ENCODE measurements at regions not wholly inside any gene's neighbourhood (a gene's known extent, or its start where the extent isn't known, plus 50 kb on each side); places are given as distances from the start of the nearest gene placed in this dataset.
"Not testable (repeated sequence)": the region's sequence is repeated elsewhere in the genome, so short reads cannot be mapped to it uniquely, and the experiment has no call there.

DNA sequence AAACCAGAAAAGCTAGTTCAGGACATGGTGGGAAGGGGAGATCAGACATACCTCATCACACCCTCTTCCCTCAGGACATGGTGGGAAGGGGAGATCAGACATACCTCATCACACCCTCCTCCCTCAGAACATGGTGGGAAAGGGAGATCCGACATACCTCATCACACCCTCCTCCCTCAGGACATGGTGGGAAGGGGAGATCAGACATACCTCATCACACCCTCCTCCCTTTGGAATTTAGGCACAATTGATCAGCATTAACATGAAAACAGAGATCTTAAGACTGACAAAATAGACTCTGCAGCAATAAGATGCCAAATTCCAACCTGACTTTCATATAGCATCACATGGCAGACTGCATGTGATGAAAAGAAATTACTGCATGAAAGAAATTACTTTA lies 412.7 kb upstream of the ZNF717 start:
- no peak for DNase-seq (ENCODE audit: low read depth, low spot score)

DNA sequence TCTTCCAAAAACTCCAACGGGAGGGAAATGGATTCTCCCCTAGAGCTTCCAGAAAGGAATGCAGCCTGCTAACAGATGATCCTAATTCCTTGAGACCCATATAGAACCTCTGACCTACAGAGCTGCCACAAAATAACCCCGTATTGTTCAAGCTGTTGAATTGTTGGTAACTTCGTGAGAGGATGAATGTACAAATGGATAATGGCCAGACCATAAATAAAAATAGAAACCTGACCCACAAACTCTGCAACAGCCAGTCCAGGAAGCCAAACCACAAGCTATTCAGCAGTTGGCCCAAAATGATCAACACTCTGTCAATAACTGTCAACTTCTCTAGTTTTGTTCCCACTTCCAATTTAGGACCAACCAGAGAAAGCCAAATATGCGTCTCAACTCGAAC lies 414.0 kb upstream of the ZNF717 start:
- no peak for DNase-seq (ENCODE audit: low read depth, low spot score)

DNA sequence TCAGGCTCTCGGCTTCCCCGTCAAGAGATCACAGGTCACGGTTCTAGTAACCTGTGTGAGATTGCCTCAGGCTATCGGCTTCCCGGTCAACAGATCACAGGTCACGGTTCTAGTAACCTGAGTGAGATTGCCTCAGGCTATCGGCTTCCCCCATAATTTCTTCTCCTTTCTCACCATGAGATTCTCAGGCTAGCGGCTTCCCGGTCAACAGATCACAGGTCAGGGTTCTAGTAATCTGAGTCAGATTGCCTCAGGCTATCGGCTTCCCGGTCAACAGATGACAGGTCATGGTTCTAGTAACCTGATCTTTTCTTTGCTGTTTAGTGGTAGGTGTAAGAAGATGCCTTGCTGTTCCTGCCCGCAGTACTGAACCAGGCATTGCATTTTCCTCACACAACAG lies 418.2 kb upstream of the ZNF717 start:
- DNase-seq (ENCODE audit: low read depth, low spot score), result no peak

DNA sequence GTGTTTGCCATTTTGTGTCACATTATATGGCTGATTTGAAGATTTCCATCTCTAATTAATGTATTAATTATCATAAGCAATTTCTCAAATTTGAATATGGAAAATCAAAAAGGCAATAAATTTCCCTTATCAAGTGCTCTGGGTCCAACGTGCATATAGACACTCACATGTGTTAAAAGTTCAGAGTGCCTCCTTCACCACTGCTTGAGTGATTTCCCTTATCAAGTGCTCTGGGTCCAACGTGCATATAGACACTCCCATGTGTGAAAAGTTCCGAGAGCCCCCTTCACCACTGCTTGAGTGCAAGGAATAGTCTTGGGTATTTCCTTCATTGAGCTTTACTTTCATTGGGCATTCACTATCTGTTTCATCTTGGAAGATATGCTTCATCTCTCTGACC lies 421.0 kb upstream of the ZNF717 start:
- DNase-seq (ENCODE audit: low read depth, low spot score), result no peak

DNA sequence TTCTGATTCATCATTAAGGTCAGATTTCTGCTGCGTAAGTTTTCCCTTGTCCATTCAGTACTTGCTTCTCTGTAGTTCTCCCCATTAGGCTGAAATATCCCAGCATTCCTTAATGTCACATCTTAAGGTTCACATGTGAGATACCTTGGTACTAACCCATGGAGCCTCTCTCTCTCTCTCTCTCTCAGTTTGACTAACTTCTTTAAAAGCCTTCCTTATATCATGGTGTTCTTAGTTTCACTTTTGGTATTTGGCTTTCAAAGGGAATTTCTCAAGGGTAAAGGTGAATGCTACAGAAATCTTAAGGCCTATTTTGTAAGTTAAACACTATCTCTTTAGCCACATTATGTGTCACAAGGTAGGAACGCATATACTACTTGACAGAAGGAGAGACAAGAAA lies 427.3 kb upstream of the ZNF717 start:
- DNase-seq (ENCODE audit: low read depth, low spot score), result no peak

DNA sequence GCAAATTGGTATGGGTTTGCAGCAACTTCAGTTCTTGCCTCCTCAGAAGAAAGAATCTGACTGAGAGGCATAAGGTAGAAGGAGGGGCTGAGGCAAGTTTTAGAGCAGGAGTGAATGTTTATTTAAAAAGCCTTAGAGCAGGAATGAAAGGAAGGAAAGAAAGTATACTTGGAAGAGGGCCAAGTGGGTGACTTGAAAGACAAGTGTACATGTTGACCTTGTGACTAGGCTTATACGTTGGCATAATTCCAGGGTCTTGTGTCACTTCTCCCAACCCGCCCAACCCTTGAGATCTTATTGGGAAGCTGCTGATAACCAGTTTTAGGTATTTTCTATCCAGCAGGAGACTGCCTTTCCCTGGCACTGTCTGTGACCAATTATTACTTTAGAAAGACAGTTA lies 436.9 kb upstream of the ZNF717 start:
- DNase-seq (ENCODE audit: low read depth, low spot score), result no peak

DNA sequence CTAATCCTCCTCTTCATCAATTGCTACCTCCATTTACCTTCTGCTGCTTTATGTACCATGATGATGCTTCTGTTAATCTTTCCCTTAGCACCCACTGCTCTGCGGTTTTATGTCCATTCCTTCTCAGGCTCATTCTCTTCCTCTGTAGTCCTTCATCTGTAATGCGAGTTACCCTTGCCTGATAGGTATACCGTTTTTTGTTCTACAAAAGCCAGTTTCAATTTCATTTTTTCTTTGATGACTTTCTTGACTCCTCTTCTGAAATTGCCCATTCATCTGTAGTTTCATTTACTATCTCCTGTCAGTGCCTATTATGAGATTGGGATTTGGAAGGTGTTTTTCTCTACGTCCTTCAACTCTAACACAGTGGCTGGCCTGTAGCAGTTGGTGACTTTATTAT lies 445.9 kb upstream of the ZNF717 start:
- no peak for DNase-seq (ENCODE audit: low read depth, low spot score)

DNA sequence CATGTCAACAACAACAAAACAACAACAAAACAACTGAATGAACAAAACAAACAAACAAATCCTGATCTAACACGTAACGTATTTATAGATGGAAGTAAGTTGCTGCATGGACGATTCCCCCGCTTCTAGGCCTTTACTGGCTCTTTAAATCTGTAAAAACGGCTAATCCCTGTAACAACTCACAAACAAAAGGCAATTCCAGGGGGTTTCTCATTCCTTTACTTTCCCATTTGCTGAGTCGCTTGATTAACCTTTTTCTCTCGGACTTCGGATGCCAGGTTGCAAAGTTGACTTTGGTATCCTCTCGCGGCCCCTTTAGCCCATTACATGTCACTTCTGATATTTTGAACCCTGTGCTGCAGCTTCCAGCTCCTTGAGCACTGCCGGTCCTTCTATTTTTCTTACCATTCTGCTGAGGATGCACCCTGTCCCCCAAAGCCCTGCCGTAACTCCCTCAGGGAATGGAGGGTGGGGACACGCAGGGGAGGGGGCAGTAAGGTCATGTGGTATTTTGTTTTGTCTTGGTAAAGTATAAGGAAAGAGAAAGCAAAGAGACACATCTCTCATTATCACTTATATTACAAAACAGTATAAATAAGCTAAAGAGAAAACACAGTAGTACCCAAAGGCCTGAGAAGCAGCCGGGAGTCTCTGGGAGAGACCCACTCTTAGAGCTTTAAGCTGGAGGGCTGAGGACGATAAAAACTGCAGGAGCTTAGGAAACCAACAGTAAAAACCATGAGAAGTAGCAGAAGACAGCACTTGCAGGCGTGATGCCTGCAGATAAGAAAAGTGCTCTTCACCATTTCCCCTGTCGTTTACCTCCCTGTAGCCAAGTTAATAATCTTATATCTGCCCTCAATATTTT lies 457.8 kb upstream of the ZNF717 start:
- DNase-seq (ENCODE audit: low read depth, low spot score), result no peak

DNA sequence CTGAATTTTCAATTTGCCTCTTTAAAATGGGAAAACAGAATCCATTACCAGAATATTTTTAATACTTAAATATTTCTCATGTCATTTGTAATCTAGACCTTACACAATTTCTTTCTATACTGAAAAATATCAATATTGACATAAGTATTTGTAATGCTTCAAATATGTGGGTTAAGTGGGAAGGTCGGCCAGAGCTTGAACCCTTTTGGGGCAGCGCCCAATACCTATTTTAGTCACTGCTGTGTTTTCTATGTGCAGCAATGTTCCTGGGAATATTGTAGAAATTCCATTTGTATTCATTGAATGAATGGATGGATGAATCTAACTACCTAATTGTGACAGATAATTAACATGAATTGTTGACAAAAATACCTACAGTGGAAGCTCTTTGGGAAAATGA lies 459.7 kb upstream of the ZNF717 start:
- DNase-seq (ENCODE audit: low read depth, low spot score), result no peak

DNA sequence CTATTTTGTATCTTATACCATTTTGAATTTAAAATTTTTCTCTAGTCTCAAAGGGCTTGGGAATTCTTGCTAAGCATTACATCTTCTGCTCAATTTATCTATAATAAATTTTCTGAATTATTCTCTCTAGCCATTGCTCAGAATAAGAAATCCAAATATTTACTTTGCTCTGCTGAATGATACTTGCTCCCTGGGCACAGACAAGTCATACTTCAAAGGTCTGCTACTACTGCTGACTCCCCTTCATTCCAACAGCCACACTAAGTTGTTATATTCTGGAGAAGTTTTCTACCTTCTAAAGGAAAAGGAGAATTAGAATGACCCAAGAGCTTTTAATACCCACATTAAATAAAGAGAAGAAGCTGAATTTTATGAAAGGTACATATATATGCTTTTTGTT lies 460.3 kb upstream of the ZNF717 start:
- no peak for DNase-seq (ENCODE audit: low read depth, low spot score)

DNA sequence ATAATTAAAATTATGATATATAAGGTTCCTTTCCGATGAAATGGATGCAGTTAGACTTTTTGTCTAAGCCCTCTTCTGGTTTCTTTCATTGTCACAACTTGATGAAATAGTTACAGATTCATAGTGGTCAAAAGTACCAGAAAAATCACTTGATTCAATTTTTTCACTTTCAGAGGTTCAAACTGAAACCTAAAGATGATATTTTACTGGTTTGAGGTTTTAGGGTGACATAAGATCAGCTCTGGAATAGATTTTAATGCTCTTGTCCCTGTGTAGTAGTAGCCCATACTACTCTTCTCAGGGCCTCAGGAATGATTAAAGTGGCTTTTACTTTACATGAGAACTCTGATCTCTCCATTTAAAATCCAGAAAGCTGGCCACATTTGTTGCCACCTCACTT lies 479.1 kb upstream of the ZNF717 start:
- DNase-seq (ENCODE audit: low read depth, low spot score), result no peak

DNA sequence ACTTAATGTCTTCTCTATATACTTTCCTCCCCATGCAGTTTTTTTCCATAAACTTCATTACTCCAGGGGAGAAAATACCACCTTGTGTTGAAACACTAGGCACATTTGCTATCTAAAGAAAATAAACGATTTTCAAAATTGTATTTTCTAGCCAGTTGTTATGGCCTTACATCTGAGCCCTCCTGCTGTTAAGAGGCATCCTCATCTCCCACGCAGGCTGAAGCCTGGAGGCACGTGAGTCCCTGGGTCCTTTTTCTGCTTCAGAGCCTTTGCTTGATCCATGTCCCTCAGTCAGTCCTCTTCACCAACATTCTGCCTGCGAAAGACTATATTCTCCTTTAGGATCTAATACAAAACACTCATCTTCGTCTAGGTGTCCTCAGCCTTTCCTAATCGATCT lies 479.6 kb upstream of the ZNF717 start:
- DNase-seq (ENCODE audit: low read depth, low spot score), result no peak

DNA sequence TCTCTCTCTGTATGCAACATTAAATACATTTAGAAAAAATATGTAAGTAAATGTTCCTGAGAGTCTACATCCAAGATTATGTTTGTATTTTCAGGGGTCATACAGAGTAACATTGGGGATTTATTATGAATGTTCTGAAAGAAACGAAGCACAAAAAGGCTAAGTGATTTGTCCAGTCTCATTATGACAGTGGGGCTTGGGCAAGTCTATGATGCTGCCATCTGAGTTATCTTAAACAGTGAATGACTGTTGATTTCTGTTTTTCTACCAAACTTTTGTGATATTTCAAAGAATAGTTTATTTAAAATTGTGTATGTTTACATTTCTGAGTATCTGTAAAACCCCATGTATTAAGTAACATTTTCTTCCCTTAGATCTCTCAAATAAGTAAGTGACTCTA lies 481.2 kb upstream of the ZNF717 start:
- no peak for DNase-seq (ENCODE audit: low read depth, low spot score)

DNA sequence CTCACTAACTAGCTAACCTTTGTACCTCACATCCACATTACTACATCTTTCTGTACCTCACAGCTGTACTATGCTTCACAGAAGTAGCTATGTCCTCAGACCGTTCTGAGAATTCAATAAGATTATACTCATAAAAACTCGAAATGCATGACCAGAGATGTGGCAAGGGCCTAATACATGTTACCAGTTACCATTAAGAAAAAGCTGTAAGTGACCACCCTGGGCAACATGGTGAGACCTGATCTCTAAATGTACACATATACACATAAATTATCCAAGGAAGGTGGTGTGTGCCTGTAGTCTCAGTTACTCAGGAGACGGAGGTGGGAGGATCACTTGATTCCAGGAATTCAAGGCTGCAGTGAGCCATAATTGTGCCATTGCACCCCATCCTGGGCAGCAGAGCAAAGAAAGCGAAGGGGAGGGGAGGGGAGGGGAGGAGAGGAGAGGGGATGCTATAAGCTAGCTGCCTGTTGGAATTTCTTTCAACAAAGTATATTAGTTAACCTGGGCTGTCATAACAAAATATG lies 482.6 kb upstream of the ZNF717 start:
- no peak for DNase-seq (ENCODE audit: low read depth, low spot score)

DNA sequence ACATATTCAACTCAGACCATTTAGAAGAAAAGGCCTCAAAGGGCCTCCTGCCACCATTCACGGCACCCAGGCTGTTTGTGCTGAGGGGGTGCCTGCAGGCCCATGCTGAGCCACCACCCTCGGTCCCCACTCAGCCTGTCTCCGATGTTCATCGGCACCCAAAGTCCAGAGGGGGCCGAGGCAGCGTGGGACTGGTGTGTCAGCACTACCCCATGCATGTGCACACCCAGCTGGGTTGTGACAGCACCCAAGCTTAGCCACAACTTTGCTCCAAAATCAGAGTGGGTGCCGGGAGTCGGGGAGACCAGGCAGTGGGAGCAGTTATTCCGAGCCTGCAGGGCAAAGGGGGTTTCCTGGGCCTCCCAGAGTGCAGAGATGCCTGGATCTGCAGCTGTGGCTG lies 508.5 kb upstream of the ZNF717 start:
- DNase-seq (ENCODE audit: low read depth, low spot score), result no peak

DNA sequence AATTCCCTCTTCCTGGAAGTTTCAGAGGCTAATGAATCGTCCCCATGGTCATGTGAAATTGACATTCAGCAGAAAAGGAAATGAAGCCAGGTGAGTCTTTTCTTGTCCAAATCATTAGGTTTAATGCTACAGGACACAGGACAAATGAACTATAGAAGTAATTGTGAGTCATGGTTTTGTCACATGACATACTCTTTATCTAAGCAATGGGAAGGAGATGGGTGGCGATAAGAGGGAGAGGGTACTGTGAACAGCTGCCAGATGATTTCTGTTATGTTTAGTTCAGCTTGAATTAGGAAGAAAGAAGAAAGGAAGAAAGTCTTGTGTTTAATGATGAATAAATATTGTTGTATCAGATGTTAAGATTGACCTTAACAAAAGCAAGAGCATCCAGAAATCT lies 515.4 kb upstream of the ZNF717 start:
- no peak for DNase-seq (ENCODE audit: low read depth, low spot score)

DNA sequence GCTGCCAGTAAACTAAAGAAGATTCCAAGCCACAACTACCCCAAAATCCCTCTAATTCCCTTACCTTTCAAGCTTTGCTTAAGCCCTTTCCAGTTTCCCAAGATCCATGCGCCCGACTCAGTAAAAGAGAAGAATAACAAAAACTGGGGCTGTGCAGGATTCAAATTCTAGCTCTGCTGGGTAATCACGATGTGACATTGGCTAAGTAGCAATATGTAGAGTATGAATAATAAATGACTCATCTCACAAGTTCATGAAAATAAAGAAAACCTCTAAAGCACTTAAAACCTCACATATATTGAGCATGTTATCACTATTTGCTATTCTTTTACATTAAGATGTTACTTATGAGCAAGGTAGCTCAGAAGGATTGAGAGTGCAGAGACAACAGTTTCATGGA lies 522.2 kb upstream of the ZNF717 start:
- no peak for DNase-seq (ENCODE audit: low read depth, low spot score)

DNA sequence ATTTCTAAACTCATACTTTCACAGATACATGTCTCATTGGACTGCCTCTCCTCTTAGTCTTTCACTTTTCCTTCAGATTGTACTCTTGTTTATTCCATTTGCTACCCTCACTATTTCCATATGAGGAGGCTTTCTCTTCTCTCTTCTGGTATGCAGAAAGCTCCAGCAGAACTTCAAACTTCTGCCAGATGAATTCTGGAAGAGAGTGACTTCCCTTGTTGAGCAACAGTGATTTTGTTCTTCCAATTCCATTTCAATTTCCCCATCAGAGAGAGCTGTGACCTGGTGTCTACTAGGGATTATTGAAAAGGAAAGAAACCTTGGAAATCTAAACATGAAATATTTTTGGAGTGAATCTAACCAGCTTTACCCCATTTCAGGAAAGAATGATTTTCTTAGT lies 523.2 kb upstream of the ZNF717 start:
- no peak for DNase-seq (ENCODE audit: low read depth, low spot score)

DNA sequence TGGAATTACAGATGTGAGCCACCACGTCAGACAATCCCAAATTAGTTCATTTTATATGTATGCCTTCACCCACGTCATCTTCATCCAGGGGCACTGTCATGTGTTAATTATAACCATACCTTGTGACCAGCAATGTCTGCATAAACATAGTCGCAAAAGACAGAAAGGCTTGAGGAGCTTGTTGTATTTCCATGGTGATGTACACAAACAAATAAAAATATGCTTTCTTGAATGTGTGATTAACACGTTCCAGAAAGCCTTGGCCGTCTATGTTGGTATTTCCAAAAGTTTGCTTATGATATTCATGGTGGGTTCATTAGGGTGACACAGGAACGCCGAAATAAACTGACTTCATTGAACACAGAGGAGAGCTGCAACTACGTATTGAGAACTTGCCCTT lies 524.7 kb upstream of the ZNF717 start:
- no peak for DNase-seq (ENCODE audit: low read depth, low spot score)

DNA sequence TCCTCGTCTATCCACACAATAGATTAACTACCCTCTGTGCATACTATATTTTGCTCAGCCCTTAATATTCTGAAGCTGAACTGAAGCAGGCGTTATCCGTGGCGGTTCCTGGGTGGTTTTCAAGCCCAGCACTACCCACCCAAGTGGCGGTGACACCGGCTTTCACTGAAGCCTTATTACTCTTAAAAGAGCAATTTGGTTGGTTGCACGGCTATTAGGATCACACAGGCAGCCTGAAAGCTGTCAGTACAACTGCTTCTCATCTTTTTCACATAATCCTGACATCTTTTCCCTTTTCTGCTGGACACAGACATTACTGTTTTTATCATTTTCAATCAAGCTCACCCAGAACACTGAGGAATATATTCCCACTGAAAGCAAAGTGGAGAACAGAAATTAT lies 525.3 kb upstream of the ZNF717 start:
- no peak for DNase-seq (ENCODE audit: low read depth, low spot score)

DNA sequence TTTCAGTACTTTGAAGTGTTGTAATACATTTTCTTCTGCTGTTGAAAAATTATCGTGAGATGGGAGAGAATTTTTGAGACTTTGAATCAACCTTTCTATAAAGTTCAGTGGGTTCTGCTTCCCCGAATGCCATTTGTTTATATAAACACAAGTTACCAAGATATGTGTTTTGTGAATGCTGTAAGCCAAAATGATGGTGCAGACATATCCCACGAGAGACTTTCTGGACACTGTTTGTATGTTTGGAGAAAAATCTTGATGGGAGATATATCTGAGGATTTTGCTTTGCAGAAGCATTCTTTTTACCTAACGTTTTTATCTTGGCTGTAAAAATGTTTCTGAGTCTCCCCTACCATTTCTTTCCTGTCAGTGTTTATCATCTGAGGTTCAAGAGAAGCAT lies 526.6 kb upstream of the ZNF717 start:
- no peak for DNase-seq (ENCODE audit: low read depth, low spot score)

DNA sequence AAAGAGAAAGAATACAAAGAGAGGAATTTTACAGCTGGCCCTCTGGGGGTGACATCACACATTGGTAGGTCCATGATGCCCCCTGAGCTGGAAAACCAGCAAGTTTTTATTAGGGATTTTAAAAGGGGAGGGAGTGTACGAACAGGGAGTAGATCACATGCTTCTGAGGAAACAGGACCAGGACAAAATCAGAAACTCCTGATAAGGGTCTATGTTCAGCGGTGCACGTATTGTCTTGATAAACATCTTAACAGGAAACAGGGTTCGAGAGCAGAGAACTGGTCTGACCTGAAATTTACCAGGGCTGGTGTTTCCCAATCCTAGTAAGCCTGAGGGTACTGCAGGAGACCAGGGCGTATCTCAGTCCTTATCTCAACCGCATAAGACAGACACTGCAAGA lies 530.6 kb upstream of the ZNF717 start:
- DNase-seq (ENCODE audit: low read depth, low spot score), result not testable (repeated sequence)

DNA sequence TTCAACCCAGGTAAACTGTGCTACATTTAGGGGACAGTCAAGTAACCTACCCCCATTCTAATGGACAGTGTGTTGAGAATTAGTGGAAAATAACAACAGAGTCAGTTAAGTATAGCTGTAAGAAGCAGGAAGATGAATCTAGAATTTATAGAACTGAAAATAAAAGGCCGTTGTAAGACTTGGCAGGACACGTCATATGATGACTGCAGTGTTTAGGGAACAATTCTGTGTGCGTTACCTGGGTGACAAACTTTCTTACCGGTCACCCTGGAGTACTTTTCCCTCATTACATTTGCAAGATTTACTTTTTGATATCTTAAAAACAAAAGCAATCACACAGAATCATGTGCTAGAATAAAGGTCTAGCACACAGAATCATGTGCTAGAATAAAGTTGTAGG lies 536.3 kb upstream of the ZNF717 start:
- DNase-seq (ENCODE audit: low read depth, low spot score), result no peak

DNA sequence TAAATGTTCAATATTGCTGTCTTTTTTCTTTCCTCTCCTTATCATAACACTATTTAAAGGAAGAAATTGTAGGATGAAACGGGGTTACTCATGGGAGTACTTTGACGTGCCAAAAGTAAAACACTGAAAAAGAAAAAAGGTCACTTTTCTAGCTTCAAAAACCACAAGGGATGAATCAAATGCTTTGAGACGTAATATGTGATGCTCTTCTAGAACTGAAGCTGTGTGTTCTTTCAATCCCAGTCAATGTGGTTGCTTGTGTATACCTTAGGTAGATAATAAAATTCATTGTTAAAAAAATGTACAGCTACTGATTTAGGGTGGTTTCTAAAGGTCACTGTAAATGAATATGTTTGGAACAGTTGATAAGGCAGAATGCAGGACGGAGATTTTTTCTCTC lies 538.8 kb upstream of the ZNF717 start:
- DNase-seq (ENCODE audit: low read depth, low spot score), result no peak

Measured in brain pericyte (primary cell).